IPS-NIHi11 (cell line): ENCODE measurements at regions not wholly inside any gene's neighbourhood (a gene's known extent, or its start where the extent isn't known, plus 50 kb on each side); places are given as distances from the start of the nearest gene placed in this dataset.
"Not testable (repeated sequence)": the region's sequence is repeated elsewhere in the genome, so short reads cannot be mapped to it uniquely, and the experiment has no call there.

Source experiments
- DNase-seq: peaks from one replicate; pipeline ENCODE4 v3.0.0; 2012; ENCODE audit warnings: mixed read lengths, low spot score

DNA sequence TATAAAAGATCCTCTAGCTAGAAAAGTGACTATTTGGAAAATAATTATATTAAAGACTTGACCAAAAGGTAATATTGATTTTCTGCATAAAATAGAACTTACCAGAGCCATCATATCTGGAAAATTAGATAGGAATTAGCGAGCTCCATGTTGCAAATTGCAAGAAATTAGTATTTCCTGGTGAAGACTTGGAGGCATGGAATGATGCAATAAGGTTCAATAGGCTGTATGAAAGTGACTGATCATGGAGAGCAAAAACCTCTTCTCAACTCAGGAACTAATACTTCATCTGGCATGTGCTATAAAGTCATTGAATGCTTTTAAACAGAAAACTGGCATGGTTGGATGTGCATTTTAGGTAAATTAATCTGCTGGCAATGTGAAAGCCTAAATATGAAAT is 66.3 kb upstream of the UFM1 start:
- DNase-seq, result no peak

DNA sequence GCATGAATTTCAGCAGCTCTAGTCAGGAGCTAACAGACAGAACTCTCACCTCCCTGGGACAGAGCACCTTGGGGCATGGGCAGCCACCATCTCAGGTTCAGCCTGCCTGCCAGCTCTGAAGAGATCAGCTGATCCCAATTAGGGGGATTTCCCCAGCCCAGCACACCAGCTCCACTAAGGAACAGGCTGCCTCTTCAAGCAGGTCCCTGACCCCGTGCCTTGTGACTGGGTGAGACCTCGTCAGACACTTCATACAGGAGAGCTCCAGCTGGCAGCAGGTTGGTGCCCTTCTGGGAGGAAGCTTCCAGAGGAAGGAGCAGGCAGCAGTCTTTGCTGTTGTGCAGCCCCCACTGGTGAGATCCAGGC is 84.5 kb upstream of the UFM1 start:
- DNase-seq, result no peak

DNA sequence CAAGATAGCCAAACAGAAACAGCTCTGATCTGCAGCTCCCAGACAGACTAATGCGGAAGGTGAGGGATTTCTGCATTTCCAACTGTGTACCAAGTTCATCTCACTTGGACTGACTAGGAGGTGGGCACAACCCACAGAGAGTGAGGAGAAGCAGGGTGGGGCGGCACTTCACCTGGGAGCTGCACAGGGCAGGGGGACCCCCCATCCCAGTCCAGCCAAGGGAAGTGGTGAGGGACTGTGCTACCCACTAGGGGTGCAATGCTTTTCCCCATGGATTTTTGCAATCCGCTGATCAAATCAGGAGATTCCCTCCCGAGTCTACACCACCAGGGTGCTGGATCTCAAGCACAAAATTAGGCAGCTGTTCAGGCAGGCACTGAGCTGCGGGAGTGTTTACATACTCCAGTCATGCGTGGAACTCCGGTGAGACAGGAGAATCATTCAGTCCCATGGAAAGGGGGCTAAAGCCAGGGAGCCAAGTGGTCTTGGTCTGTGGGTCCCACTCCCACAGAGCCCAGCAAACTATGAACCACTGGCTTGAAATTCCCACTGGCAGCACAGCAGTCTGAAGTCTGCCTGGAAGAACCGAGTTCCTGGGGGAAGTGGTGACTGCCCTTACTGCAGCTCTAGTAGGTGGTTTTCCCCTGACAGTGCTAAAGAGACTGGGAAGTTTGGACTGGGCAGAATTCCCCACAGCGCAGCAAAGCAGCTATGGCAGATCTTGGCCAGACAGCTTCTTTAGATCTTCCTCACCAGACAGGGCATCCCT is 85.1 kb upstream of the UFM1 start:
- DNase-seq, result no peak

GRCh38 chr13:38262211-38262610 is 87.4 kb upstream of the UFM1 start:
- no peak for DNase-seq

DNA sequence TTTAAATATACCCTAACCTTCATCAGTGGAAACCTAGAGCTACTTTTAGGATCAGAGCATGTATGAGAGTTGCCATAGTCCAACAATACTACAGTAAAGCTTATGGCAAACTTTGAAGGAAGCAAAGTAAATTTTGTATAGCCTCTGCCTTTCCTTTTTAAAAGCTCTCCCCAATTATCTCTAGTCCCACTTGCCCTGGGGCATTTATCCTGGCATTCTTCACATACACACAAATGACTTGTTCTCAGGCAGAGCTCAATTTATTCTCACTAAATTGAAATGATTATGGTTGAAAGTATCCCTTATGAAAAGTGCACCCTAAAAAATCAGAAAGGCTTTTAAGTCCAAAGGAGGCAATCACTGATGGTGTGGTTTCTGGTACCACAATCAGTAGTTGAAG is 94.1 kb upstream of the UFM1 start:
- DNase-seq, result no peak

GRCh38 chr13:38239874-38240273 is 109.8 kb upstream of the UFM1 start:
- DNase-seq, result no peak

- DNase-seq, result no peak
These were observed 121.3 kb upstream of the UFM1 start for GRCh38 chr13:38228322-38228721.

GRCh38 chr13:38226496-38226895 is 123.2 kb upstream of the UFM1 start:
- no peak for DNase-seq

GRCh38 chr13:38223089-38223488 is 126.6 kb upstream of the UFM1 start:
- DNase-seq, result peak; percentile 24

- DNase-seq, result not testable (repeated sequence)
These were observed 128.5 kb upstream of the UFM1 start for GRCh38 chr13:38221120-38221519.

- DNase-seq, result no peak
These were observed 133.5 kb upstream of the UFM1 start for GRCh38 chr13:38216181-38216580.

GRCh38 chr13:38213314-38213713 is 136.3 kb upstream of the UFM1 start:
- no peak for DNase-seq

- peak; percentile 13 for DNase-seq
These were observed 138.6 kb upstream of the UFM1 start for GRCh38 chr13:38210928-38211596.

GRCh38 chr13:38204556-38204955 is 145.1 kb upstream of the UFM1 start:
- DNase-seq, result no peak

- DNase-seq, result no peak
These were observed 146.9 kb upstream of the UFM1 start for GRCh38 chr13:38202740-38203139.

DNA sequence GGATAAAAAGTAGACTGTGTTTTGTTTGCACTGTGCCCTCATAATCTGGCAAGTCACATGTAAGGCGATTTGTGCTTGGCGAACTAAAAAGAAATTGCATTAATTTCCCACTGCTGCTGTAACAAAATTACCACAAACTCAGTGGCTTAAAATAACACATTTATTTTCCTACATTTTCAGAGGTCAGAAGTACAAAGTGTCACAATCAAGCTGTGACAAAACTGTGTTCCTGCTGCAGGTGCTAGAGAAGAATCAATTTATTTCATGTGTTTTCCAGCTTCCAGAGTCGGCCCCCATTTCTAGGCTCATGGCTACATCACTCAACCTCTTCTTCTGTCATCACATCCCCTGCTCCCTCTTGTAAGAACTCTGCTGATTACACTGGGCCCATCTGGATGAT is 158.6 kb upstream of the UFM1 start:
- no peak for DNase-seq

DNA sequence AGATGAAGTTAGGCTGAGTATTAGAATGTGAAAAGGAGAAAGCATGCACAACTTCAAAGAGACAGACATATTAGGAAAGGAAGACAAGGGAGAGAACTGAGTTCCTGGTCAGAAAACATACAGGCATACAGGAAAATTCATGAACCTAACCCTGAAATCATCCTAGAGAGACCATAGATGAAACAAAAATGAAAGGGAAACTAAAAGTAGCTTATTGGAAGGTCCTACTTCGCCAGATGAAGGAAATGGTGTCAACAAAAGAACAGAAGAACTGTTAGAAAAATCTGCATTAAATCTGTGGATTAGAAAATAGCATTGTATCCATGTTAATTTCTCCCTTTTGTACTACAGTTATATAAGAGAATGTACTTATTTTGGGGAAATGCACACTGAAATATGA is 169.0 kb upstream of the UFM1 start:
- DNase-seq, result no peak

GRCh38 chr13:38180126-38180525 is 169.5 kb upstream of the UFM1 start:
- DNase-seq, result no peak

- DNase-seq, result no peak
These were observed 173.0 kb upstream of the UFM1 start for GRCh38 chr13:38176664-38177063.

- DNase-seq, result peak; percentile 10
These were observed 176.2 kb upstream of the UFM1 start for GRCh38 chr13:38173403-38173802.

DNA sequence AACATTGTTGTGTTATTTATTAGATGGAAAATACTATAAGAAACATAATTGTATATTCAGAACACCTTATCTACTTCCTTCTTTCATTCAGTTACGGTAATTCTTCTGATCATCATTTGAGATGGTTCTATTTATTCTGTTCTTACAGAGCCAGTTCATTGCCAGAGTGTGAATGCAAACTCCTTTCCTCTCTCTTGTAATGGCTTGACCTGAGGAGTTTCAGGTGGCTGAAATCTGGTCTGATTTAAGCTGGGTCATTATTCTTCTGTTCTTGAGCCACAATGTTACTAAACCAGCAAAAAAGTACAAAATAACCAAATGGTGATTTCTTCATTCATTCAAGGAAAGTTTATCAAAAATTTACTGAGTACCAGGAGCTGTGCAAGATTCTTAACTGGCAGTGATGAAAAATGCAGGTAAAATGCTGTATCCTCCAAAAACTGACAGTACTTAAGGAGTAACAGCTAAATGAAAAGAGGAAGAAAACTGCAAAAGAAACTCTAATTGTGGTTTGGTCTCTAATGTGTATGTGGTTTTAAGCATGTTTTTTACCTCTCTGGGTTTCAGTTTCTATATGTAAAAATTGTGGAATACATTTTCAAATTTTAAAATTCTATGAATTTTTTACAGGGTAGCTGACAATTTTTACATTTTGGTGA is 182.4 kb upstream of the UFM1 start:
- DNase-seq, result no peak

DNA sequence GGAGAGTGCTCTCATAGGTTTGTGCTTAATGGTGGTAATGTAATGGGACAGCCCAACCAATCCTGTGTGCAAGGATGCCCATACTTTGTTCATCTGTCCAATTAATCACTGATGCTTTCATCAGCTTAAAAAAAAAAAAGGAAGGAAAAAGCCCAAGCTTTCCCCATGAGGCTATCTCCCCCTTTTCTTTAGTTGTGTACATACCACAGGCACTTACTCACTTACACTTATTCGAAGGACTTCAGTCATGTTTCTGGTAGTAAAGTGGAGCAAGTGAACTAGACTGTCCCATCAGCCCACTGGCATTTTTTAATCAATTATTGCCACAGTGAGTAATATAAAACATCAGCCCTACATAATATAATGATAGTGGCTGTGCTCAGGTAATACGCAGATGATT is 183.5 kb upstream of the UFM1 start:
- no peak for DNase-seq

- no peak for DNase-seq
These were observed 189.5 kb upstream of the UFM1 start for GRCh38 chr13:38160131-38160530.
